ENCODE measurements at regions not wholly inside any gene's neighbourhood (a gene's known extent, or its start where the extent isn't known, plus 50 kb on each side); places are given as distances from the start of the nearest gene placed in this dataset.

DNA sequence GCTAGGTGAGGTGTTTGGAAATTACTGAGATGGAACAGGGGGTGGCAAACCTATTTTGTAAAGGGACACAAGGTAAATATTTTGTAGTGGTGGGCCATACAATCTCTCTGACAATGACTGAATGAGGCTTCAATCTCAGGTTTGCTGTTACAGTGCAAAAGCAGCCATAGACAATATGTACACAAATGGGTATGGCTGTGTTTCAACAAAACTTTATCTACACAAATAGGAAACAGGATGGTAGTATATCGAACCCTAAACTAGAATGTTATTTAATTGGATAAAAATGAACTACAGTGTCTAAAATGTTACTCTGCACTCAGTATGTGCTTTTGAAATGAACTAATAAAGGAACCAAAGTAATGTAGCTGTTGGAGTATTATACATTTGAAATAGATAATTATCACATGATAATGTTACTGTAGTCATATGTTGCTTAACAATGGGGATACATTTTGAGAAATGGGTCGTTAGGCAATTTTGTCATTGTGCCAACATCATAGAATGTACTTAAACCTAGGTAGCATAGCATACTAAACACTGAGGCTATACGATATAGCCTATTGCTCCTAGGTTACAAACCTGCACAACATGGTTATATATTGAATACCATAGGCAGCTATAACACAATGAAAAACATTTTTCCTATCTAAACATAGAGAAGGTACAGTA is 495.2 kb upstream of the TBL1XR1 start:
- H3K27ac ChIP-seq: no peak overlapping the region
- H3K36me3 ChIP-seq: no peaks in the 10 kb centered on the region
- TF ChIP-seq, protein P1, sequence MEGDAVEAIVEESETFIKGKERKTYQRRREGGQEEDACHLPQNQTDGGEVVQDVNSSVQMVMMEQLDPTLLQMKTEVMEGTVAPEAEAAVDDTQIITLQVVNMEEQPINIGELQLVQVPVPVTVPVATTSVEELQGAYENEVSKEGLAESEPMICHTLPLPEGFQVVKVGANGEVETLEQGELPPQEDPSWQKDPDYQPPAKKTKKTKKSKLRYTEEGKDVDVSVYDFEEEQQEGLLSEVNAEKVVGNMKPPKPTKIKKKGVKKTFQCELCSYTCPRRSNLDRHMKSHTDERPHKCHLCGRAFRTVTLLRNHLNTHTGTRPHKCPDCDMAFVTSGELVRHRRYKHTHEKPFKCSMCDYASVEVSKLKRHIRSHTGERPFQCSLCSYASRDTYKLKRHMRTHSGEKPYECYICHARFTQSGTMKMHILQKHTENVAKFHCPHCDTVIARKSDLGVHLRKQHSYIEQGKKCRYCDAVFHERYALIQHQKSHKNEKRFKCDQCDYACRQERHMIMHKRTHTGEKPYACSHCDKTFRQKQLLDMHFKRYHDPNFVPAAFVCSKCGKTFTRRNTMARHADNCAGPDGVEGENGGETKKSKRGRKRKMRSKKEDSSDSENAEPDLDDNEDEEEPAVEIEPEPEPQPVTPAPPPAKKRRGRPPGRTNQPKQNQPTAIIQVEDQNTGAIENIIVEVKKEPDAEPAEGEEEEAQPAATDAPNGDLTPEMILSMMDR (IDR thresholded peaks at IDR 0.05): no peak
- H3K4me1 ChIP-seq: peaks cover 0 to 10% (median 2%) of the 10 kb centered on the region in 4 donors
- no peaks in the 10 kb centered on the region for H3K27me3 ChIP-seq
- DNase-seq: no peak
- H3K9me3 ChIP-seq: no peaks in the 10 kb centered on the region
- H3K4me3 ChIP-seq: no peak overlapping the region
- intact Hi-C loops (cut with DNase I; ENCODE audit: low total_unique reads): no loop called here

DNA sequence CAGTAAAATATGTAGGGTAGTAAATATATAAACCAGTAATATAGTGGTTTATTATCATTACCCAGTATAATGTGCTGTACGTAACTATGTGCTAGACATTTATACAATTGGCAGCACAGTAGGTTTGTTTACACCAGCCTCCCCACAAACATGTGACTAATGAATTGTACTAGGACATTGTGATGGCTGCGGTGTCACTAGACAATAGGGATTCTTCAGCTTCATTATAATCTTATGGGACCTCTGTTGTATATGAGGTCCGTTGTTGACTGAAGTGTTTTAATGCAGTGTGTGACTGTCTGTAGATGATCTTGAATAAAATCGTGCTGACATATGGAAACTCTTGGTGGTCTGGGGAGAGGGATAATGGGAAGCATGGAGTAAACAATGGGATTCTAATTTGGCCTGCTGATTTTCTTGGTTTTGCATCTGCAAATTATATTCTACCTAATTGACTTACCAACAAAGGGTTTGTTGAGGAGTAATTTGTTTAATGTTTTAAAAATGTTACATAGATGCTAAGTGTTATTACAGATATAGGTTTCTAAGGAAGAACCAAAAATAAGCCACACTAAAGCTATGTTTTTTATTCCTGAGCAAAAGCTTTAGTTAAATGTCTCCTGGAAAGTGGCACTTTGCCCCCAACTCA is 496.5 kb upstream of the TBL1XR1 start:
- no peaks in the 10 kb centered on the region for H3K9me3 ChIP-seq
- H3K36me3 ChIP-seq: no peaks in the 10 kb centered on the region
- H3K4me3 ChIP-seq: no peak overlapping the region
- peaks cover 0 to 10% (median 2%) of the 10 kb centered on the region in 4 donors for H3K4me1 ChIP-seq
- no peaks in the 10 kb centered on the region for H3K27me3 ChIP-seq
- intact Hi-C loops (cut with DNase I; ENCODE audit: low total_unique reads): no loop called here
- DNase-seq: no peak
- TF ChIP-seq, protein P1 (IDR thresholded peaks at IDR 0.05): no peak
- no peak overlapping the region for H3K27ac ChIP-seq

DNA sequence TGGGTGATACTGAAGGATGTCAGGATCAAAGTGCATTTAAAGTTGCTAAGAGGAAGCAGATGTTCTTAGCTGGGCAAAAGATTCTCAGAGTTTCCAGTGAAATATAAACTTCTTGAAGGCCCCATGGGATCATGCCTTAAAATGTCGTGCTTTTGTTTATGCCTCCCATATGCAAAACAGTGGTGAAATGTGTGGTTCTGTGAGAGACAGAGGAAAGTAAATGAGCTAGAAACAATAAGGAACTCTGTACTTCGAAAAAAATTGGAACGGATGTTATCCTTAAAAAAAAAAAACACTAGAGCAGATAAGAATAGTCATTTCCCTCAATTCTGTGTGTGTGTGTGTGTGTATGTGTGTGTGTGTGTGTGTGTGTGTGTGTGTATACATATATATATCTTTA is 497.0 kb upstream of the TBL1XR1 start:
- Histone ChIP-seq H3K9me3 (no peaks in the 10 kb centered on the region), H3K36me3 (no peaks in the 10 kb centered on the region), H3K4me3 (no peak overlapping the region), H3K27ac (no peak overlapping the region), H3K27me3 (no peaks in the 10 kb centered on the region), H3K4me1 (peaks cover 0 to 10% (median 2%) of the 10 kb centered on the region in 4 donors)
- no peak for DNase-seq
- intact Hi-C loops (cut with DNase I; ENCODE audit: low total_unique reads): no loop called here
- TF ChIP-seq, protein P1 (IDR thresholded peaks at IDR 0.05): no peak

DNA sequence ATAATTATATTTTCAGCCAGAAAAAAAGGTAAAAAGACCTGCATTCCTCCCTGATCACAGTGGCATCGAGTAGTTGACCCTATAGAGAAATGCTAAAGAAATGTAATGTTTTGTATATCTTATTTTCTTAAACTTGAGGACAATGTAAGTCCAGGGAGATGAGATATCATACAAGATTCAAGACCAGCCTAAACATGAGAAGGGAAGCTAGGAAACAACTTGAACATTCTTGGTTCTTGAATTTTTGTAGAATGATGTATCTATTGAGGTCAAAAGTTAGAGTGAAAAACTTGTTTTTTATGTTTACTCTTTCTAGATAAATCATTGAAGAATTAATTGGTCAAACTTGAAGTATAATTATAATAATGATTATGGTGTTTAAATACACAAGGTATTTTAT is 497.7 kb upstream of the TBL1XR1 start:
- H3K9me3 ChIP-seq: no peaks in the 10 kb centered on the region
- intact Hi-C loops (cut with DNase I; ENCODE audit: low total_unique reads): no loop called here
- H3K27me3 ChIP-seq: no peaks in the 10 kb centered on the region
- no peak overlapping the region for H3K27ac ChIP-seq
- TF ChIP-seq, protein P1 (IDR thresholded peaks at IDR 0.05): no peak
- H3K36me3 ChIP-seq: no peaks in the 10 kb centered on the region
- H3K4me3 ChIP-seq: no peak overlapping the region
- DNase-seq: no peak
- H3K4me1 ChIP-seq: peaks cover 0 to 10% (median 2%) of the 10 kb centered on the region in 4 donors

DNA sequence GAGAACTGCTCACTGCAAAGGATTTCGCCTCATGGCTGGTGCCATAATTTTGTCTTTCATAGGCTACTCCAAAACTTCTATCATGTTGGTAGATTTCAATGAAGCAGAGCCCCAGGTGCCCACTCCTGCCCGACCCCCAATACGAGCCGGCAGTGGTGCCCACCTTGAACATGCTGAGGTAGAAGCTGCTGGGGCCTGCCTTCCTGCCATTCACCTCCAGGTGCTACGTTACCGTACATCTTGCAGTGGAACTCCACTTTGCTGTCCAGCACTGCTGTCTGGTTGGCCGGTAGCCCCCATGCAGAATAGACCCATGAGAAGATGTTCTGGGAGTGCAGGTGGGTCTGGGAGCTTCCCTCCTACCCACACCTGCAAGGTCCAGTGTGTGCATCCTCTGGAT is 502.8 kb upstream of the TBL1XR1 start:
- Histone ChIP-seq H3K9me3 (no peaks in the 10 kb centered on the region), H3K27me3 (no peaks in the 10 kb centered on the region), H3K4me3 (no peak overlapping the region), H3K36me3 (no peaks in the 10 kb centered on the region), H3K4me1 (no peaks in the 10 kb centered on the region), H3K27ac (no peak overlapping the region)
- DNase-seq: no peak
- TF ChIP-seq, protein P1 (IDR thresholded peaks at IDR 0.05): no peak
- intact Hi-C loops (cut with DNase I; ENCODE audit: low total_unique reads): no loop called here
